NCI-H460 (cell line): ENCODE measurements at regions not wholly inside any gene's neighbourhood (a gene's known extent, or its start where the extent isn't known, plus 50 kb on each side); places are given as distances from the start of the nearest gene placed in this dataset.

ENCODE experiments used
- DNase-seq: peaks from one replicate; pipeline ENCODE4 v3.0.0-alpha.2; 2016; ENCODE audit warnings: low read depth; ENCODE audit errors: extremely low read depth

GRCh38 chr12:77368379-77368778, 303.0 kb upstream of the E2F7 start:
- no peak for DNase-seq

- DNase-seq = no peak
Measured at GRCh38 chr12:77366616-77367015, 301.2 kb upstream of the E2F7 start.

- no peak for DNase-seq
Measured at GRCh38 chr12:77364400-77364799, 299.0 kb upstream of the E2F7 start.

GRCh38 chr12:77362509-77363210, 297.3 kb upstream of the E2F7 start:
- DNase-seq = no peak

- DNase-seq = peak; percentile 90
Measured at GRCh38 chr12:77357655-77358054, 292.3 kb upstream of the E2F7 start.

- peak; percentile 24 for DNase-seq
Measured at GRCh38 chr12:77354766-77355362, 289.5 kb upstream of the E2F7 start.

GRCh38 chr12:77352946-77353345, 287.6 kb upstream of the E2F7 start:
- no peak for DNase-seq

GRCh38 chr12:77351860-77352259, 286.5 kb upstream of the E2F7 start:
- no peak for DNase-seq

GRCh38 chr12:77349689-77350370, 284.5 kb upstream of the E2F7 start:
- no peak for DNase-seq

- no peak for DNase-seq
Measured at GRCh38 chr12:77347017-77347416, 281.6 kb upstream of the E2F7 start.

GRCh38 chr12:77345336-77345735, 280.0 kb upstream of the E2F7 start:
- no peak for DNase-seq

GRCh38 chr12:77344651-77345050, 279.3 kb upstream of the E2F7 start:
- no peak for DNase-seq

- no peak for DNase-seq
Measured at GRCh38 chr12:77343291-77343690, 277.9 kb upstream of the E2F7 start.

- DNase-seq = no peak
Measured at GRCh38 chr12:77342253-77342652, 276.9 kb upstream of the E2F7 start.

- no peak for DNase-seq
Measured at GRCh38 chr12:77339610-77340009, 274.2 kb upstream of the E2F7 start.

GRCh38 chr12:77337362-77337761, 272.0 kb upstream of the E2F7 start:
- DNase-seq = no peak

- no peak for DNase-seq
Measured at GRCh38 chr12:77334806-77335205, 269.4 kb upstream of the E2F7 start.

- no peak for DNase-seq
Measured at GRCh38 chr12:77328326-77328725, 263.0 kb upstream of the E2F7 start.

- DNase-seq = no peak
Measured at GRCh38 chr12:77325511-77326236, 260.3 kb upstream of the E2F7 start.

- DNase-seq = peak; percentile 68
Measured at GRCh38 chr12:77324763-77325468, 259.5 kb upstream of the E2F7 start.

- no peak for DNase-seq
Measured at GRCh38 chr12:77324416-77324762, 259.0 kb upstream of the E2F7 start.
